Inflammatory macrophage (primary cell): ENCODE measurements at regions not wholly inside any gene's neighbourhood (a gene's known extent, or its start where the extent isn't known, plus 50 kb on each side); places are given as distances from the start of the nearest gene placed in this dataset.
"Not testable (repeated sequence)": the region's sequence is repeated elsewhere in the genome, so short reads cannot be mapped to it uniquely, and the experiment has no call there.

Experiments used
- DNase-seq, 2 donors: peaks; one replicate each; pipeline ENCODE4 v3.0.0-alpha.2; 2020 to 2022

DNA sequence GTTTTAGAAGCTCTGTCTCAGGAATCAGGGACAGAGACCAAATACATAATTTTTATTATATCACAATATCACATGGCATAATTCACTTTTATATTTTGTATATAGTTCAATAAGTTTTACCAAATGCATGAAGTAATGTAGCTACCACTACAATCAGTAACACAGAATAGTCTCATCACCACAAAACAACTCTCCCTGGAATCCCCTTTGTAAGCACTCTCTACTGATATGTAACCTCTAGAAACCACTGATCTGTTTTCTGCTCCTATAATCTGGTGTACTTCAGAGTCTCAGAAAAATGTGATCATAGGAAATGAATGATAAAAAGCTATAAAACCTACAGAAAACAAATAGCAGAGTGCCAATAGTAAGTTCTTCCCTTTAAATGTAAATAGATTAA, 1465.9 kb downstream of the SPATA31A7 start:
- DNase-seq: not testable (repeated sequence)

DNA sequence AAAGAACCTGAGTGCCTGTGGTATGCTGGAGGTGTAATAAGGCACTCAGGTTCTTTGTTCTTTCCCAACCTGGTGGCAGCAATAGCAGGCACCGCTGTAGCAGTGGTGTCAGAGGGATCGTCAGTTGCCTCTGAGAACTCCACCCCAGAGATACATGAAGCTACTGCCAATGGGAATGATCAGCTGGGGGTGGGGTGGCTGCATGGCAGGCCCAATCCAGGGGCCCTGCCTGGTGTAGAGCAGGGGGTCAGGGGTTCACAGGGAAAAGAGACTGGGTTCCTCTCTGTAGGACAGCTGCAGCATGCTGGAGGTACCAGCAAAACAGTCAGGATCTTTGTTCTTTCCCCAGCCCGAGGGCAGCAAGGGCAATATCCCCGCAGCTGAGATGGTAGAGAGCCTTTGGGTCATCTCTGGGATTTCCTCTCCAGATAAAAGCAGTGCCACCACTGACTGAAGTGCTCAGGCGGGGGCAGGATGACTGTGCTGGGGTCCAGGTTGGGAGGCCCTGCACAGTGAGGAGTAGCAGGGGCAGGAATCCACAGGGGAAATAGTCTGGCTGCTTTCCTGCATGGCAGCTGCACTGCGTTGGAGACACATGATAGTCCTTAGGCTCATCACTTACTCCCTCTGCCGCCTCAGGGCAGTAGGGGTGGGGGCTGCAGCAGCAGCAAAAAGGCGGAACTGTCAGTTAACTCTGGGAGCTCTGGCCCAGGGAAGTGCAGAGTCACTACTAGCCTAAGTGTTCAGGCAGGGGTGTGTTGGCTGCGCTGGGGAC, 1473.1 kb downstream of the SPATA31A7 start:
- DNase-seq: not testable (repeated sequence)

- not testable (repeated sequence) for DNase-seq
Observed at GRCh38 chr9:62663512-62663911, 1473.7 kb downstream of the SPATA31A7 start.

DNA sequence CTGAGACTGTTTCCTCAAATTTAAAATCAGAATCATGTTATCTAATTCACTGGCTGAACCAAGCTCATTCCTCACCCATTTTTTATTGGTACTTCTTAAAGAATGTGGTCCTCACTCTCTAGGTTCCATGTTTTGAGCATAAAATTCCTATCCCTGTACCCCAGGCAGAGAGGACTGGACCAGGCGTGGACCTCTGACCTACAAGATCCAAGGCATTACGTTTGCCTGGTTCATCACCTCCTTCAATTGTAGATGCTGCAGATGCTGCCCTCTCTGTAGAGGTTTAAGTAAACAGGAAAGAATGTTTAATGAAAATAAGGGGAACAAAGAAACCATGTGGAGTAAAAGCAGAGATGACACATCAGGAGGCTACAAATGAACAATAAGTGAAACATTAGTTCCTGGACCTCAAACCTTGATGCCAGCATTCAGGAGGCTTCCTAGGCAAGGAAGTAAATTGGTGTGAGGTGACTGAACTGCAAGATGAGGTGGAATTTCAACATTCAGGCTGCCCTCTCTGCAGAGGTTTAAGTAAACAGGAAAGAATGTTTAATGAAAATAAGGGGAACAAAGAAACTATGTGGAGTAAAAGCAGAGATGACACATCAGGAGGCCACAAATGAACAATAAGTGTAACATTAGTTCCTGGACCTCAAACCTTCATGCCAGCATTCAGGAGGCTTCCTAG, 1477.4 kb downstream of the SPATA31A7 start:
- DNase-seq: not testable (repeated sequence)

GRCh38 chr9:62677016-62677415, 1487.2 kb downstream of the SPATA31A7 start:
- DNase-seq: not testable (repeated sequence)

DNA sequence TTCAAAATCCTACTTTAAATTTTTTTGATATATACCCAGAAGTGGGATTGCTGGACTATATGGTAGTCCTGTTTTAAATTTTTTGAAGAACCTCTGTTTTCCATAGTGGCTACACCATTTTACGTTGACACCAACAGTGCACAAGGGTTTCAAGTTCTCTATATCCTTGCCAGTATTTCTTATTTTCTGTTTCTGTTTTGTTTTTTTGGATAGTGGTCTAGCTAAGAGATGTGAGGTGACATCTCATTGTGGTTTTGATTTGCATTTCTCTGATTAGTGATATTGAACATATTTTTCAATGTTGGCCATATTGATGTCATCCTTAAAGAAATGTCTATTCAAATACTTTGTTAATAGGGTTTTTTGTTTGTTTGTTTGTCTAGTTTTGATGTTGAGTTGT, 1488.5 kb downstream of the SPATA31A7 start:
- DNase-seq: not testable (repeated sequence)

DNA sequence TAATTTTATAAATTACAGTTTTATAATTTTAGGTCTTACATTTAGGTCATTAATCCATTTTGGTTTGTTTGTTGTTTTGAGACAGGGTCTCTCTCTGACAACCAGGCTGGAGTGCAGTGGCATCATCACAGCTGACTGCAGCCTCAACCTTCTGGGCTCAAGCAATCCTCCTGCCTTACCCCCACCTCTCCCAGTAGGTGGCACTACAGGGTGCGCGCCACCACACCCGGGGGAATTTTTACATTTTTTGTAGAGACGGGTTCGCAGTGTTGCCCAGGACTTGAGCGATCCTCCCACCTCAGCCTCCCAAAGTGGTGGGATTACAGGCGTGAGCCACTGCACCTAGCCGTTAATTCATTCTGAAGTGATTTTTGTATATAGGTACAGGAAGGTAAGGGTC, 1489.2 kb downstream of the SPATA31A7 start:
- not testable (repeated sequence) for DNase-seq

DNA sequence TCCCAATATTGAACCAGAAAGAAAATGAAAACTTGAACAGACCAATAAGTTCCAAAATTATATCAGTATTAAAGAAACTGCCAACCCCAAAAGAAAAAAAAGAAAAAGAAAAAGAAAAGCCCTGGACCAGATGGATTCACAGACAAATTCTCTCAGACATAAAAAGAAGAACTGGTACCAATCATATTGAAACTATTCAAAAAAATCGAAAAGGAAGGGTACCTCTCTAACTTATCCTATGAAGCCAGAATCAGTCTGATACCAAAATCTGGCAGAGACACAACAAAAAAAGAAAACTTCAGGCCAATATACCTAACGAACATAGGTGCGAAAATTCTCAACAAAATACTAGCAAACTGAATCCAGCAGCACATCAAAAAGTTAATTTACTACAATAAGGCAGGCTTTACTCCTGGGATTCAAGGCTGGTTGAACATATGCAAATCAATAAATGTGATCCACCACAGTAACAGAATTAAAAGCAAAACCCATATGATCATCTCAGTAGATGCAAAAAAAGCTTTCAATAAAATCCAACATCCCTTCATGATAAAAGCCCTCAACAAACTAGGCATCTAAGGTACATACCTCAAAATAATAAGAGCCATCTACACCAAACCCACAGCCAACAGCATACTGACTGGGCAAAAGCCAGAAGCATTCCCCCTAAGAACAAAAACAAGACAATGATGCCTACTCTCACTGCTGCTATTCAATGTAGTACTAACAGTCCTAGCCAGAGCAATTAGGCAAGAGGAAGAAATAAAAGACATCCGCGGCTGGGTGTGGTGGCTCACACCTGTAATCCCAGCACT, 1495.2 kb downstream of the SPATA31A7 start:
- not testable (repeated sequence) for DNase-seq

- DNase-seq: not testable (repeated sequence)
Observed at GRCh38 chr9:62686313-62686712, 1496.5 kb downstream of the SPATA31A7 start.

GRCh38 chr9:62693019-62693418, 1503.2 kb downstream of the SPATA31A7 start:
- not testable (repeated sequence) for DNase-seq

GRCh38 chr9:62711317-62711716, 1521.5 kb downstream of the SPATA31A7 start:
- not testable (repeated sequence) for DNase-seq

- not testable (repeated sequence) for DNase-seq
Observed at GRCh38 chr9:62725580-62725979, 1535.7 kb downstream of the SPATA31A7 start.

DNA sequence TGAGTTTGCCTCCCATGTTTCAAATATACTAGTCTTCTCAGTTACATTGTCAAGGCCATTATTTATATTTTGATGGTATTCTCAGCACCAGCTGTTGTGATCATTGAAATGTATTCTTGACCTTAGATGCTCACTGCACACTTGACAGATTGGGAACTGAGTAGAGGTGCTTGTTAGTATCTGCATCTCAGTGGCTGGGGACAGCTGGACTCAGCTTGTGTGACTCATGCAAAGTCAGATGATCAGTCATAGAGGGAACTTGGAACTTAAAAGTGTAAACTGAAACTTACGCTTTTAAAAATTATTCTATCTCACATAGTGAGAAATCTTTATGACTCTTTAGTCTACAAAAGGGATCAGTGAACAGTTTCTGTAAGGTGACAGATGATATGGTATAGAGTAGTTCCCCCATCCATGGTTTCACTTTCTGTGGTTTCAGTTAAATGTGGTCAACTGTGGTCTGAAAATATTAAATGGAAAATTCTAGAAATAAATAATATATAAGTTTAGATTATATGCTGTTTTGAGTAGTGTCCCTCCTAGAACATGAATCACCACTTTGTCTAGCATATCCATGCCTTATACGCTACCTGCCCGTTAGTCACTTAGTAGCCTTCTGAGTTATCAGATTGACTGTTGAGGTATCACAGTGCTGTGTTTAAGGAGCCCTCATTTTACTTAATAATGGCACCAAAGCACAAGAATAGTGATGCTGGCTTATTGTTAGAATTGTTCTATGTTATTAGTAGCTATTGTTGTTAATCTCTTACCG, 1540.6 kb downstream of the SPATA31A7 start:
- DNase-seq: not testable (repeated sequence)

- DNase-seq: not testable (repeated sequence)
Observed at GRCh38 chr9:62731015-62731414, 1541.2 kb downstream of the SPATA31A7 start.

DNA sequence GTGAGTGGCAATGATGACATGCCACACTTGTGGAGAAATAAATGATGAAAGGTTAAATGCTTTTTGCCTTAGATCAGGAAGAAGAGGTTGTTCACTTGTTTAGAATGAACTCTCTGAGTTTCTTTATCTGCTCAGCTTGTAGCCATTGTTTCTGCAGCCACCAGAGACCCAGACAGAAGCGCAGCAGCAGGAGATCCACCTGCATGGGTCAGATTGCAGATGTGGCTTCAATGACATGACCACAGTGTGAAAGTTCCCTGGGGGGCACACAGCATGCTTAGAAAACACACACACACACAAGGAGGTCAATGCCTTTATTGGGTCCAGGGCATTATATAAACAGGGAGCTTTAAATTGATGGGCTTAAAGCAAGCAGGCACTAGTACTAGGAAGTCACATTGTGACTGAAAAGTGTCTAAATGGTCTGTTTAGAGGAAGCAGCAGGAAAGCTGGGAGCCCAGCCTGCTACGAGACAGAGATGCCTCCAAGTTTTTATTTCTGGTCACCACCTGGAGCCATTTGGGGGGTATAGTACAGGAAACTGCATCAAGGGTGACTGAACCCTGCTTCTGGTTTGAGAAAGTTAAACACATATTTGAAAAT, 1547.3 kb downstream of the SPATA31A7 start:
- DNase-seq: not testable (repeated sequence)

DNA sequence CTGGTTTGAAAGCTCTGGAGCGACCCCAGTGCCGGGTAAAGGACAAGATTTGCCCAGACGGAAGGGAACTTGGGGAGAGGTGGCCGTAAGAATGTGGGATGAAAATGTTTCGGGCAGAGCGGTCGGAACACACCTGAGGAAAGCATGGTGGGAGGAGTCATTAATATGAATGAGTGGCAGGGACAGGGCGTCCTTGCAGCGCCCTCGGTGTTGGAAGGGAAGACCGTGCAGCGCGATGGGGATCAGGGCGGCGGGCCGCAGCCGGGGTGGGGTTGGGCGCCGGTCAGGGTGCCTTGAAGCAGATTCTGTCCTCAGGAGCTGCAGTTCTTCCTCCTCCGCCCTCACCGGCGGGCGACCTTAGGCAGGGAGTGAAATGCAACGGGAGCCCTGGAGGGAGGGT, 1548.1 kb downstream of the SPATA31A7 start:
- peak in 1 of 2 donors; percentile 0 for DNase-seq

GRCh38 chr9:62745774-62746529, 1556.1 kb downstream of the SPATA31A7 start:
- DNase-seq: not testable (repeated sequence)
